Large intestine (tissue), 3 donors: ENCODE measurements at regions not wholly inside any gene's neighbourhood (a gene's known extent, or its start where the extent isn't known, plus 50 kb on each side); places are given as distances from the start of the nearest gene placed in this dataset.

ENCODE experiments used
- DNase-seq, 2 donors: peaks; one replicate each; pipeline versions ENCODE4 v3.0.0 to v3.0.0-alpha.2; 2013
- H3K27ac ChIP-seq: one replicate; pipeline ENCODE4 v1.5.1; 2013; ENCODE audit warnings: low read length
- H3K27me3 ChIP-seq: 2 replicates; pipeline ENCODE4 v1.6.1; 2013; ENCODE audit warnings: low read length; ENCODE audit not compliant: control insufficient read depth, insufficient read depth
- H3K36me3 ChIP-seq: 2 replicates; pipeline ENCODE4 v1.6.1; 2013; ENCODE audit warnings: low read length; ENCODE audit not compliant: control insufficient read depth, insufficient read depth
- H3K4me1 ChIP-seq: one replicate; pipeline ENCODE4 v1.6.1; 2013; ENCODE audit warnings: low read length; ENCODE audit not compliant: control insufficient read depth, insufficient read depth
- H3K4me3 ChIP-seq: one replicate; pipeline ENCODE4 v1.5.1; 2013; ENCODE audit warnings: low read length
- H3K9me3 ChIP-seq: one replicate; pipeline ENCODE4 v1.6.1; 2013; ENCODE audit warnings: mild to moderate bottlenecking, low read depth, low read length, moderate library complexity; ENCODE audit not compliant: control insufficient read depth
- WGBS: methylation state at CpG from one replicate; pipeline ENCODE4 v1.1.5; 2013; ENCODE audit warnings: low lambda C conversion rate; ENCODE audit not compliant: insufficient coverage; 5-methylcytosine and 5-hydroxymethylcytosine counted together

- no peak overlapping the region for H3K4me3 ChIP-seq
- DNase-seq: peak; percentile 38 to 65
- no peaks in the 10 kb centered on the region for H3K27me3 ChIP-seq
- peak overlapping the region; percentile 87 for H3K27ac ChIP-seq
- no peaks in the 10 kb centered on the region for H3K9me3 ChIP-seq
- peaks cover 36% of the 10 kb centered on the region for H3K4me1 ChIP-seq
- peaks cover 15% of the 10 kb centered on the region for H3K36me3 ChIP-seq
- 23% methylated on average over 3 of the region's 7 CpGs for WGBS
Observed at GRCh38 chr20:19935842-19936241, 81.3 kb upstream of the NAA20 start.

DNA sequence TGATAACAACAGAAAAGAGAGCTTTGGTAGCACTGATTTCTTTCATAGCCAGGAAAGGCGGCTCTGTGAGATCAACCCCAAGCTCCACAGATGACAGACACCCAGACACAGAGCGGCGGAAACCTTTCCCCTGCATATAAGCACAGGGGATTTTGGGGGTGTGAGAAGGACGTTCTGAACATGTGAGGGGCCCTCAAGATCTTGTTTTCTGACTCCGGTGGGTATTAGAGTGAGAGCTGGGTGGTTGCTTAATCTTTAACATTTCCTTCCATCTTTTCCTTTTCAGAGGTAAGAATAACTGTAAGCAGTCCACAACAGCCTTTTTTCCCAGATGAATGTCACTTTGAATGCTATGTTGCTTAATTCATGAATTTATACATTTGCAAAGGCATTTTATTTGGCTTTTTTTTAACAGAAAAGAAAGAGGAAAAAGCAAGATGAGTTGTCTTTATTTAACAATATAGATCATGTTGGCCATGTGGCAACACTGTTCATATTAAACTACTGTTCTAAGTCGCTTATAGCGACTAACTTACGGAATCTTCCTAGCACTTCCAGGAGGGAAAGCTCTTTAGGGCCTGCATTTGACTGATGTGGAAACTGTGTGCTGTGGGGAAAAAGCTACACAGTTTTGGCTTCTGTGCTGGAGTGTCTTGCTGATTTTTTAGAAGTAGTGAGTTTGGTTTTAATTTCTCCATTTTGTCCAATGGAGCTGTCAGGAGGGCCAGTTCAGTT lies 80.5 kb upstream of the NAA20 start:
- Histone ChIP-seq H3K27me3 (no peaks in the 10 kb centered on the region), H3K27ac (peak overlapping the region; percentile 87), H3K4me1 (peaks cover 36% of the 10 kb centered on the region), H3K4me3 (no peak overlapping the region), H3K36me3 (peaks cover 22% of the 10 kb centered on the region), H3K9me3 (no peaks in the 10 kb centered on the region)
- no peak for DNase-seq
- WGBS: no CpG with 5 or more reads among the region's 8 CpGs

- DNase-seq: no peak
- H3K4me3 ChIP-seq: no peak overlapping the region
- no peaks in the 10 kb centered on the region for H3K9me3 ChIP-seq
- WGBS: no CpG with 5 or more reads among the region's 11 CpGs
- peaks cover 35% of the 10 kb centered on the region for H3K4me1 ChIP-seq
- H3K27me3 ChIP-seq: no peaks in the 10 kb centered on the region
- peaks cover 22% of the 10 kb centered on the region for H3K36me3 ChIP-seq
- H3K27ac ChIP-seq: no peak overlapping the region
Observed at GRCh38 chr20:19937218-19937617, 79.9 kb upstream of the NAA20 start.

DNA sequence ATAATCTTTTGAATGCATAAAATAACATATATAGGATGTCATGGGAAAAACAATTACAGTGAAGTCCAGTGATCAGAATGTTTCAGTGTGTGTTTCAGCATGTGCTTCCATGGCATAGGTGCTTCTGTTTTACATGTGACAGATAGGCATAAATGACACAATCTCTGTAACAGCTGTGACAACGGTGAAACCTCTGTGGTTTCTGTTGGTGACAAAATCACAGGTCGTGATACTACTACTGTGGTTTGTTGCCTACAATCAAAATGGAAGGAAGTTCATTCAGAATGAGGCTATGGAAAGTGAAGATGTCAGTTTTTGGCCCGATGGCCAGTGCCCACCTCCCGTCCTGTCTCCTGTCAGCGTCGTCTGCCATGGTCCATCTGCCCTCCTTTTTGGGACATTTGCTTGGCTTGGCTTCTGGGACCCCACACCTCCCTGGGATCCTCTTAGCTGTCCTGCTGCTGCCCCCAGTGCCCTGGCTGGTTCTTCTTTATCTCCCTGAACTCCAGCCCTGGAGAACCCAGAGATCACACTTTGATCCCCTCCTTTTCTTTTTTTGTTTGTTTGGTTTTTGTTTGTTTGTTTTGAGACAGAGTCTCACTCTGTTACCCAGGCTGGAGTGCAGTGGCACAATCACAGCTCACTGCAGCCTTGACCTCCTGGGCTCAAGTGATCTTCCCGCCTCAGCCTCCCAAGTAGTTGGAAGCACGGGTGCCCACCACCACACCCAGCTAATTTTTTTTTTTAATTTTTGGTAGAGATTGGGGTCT lies 79.3 kb upstream of the NAA20 start:
- Histone ChIP-seq H3K9me3 (no peaks in the 10 kb centered on the region), H3K4me3 (no peak overlapping the region), H3K27me3 (no peaks in the 10 kb centered on the region), H3K27ac (no peak overlapping the region), H3K36me3 (peaks cover 22% of the 10 kb centered on the region), H3K4me1 (peaks cover 30% of the 10 kb centered on the region)
- 89% methylated on average over 4 of the region's 8 CpGs for whole genome bisulfite sequencing
- DNase-seq: peak in 1 of 2 donors; percentile 32

DNA sequence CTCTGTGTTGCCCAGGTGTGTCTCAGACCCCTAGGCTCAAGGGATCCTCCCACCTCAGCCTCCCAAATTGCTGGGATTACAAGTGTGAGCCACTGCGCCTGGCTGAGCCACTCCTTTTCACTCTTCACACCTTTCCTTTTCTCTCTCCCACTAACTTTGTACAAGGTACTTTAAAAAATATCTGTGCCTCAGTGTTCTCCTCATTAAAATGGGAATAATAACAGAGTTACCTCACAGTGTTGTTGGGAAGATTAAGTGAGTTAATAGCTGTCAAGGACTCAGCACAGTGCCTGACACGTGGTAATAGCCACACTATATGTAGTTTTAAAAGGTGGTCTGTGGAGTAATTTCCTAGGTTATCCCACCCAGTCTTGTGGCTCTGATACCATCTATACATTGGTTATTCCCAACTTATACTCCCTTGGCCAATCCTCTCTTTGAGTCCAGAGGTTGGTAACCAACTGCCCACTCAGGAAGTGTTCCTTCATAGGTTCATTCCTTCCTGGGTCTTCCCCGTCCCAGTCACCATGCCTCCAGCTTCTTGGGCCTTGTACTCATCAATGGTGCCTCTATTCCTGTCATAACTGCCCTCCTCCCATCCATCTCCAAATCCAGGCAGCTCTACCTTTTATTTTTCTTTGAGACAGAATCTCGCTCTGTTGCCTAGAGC lies 78.6 kb upstream of the NAA20 start:
- H3K27ac ChIP-seq: no peak overlapping the region
- no peak for DNase-seq
- peaks cover 27% of the 10 kb centered on the region for H3K4me1 ChIP-seq
- WGBS: 100% methylated on average over 1 of the region's 4 CpGs
- H3K36me3 ChIP-seq: peaks cover 22% of the 10 kb centered on the region
- no peaks in the 10 kb centered on the region for H3K27me3 ChIP-seq
- no peak overlapping the region for H3K4me3 ChIP-seq
- H3K9me3 ChIP-seq: no peaks in the 10 kb centered on the region

- H3K4me1 ChIP-seq: peaks cover 12% of the 10 kb centered on the region
- H3K4me3 ChIP-seq: no peak overlapping the region
- peaks cover 22% of the 10 kb centered on the region for H3K36me3 ChIP-seq
- 100% methylated on average over 1 of the region's 4 CpGs for WGBS
- H3K9me3 ChIP-seq: no peaks in the 10 kb centered on the region
- DNase-seq: no peak
- no peaks in the 10 kb centered on the region for H3K27me3 ChIP-seq
- H3K27ac ChIP-seq: no peak overlapping the region
Observed at GRCh38 chr20:19940988-19941460, 76.1 kb upstream of the NAA20 start.

DNA sequence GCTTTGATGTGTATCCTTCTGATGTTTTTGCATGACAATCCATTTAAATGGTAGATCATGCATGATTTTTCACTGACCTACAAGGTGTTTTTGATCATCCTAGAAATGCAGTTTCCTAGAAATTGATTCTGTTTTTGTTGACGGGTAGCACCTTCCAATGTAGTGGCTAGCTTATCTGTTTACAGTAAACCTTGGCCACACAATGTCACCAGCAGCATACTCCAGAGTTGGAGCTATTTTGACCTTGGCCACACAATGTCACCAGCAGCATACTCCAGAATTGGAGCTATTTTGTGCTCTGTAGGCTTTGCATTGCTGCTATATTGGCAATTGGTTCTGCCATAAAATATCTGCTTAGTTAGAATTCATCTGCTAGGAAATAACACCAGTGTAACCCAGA lies 74.6 kb upstream of the NAA20 start:
- no CpG with 5 or more reads among the region's 1 CpG for WGBS
- H3K4me3 ChIP-seq: no peak overlapping the region

DNA sequence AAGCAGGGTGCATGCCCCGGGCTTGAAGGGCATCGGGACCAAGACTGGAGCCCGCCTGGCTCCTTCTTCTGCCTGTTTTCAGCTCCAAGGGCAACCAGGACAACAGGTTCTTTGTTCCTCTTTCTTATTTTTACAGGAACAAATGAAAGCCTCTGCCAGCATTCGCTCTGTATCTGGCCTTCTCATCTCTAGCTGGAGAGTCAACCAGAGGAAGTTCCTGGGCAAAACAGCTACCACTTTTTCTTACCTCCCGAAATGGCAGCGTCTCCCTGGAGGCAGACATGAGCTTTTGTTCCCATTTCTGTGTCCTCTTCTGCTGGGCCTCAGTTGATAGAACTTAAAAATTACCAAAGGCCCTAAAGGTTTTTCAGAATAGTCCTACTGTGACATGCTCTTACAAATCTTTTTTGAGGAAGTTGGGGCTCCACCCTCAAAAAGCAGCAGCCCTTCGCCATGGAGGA lies 74.1 kb upstream of the NAA20 start:
- DNase-seq: no peak
- peaks cover 22% of the 10 kb centered on the region for H3K36me3 ChIP-seq
- H3K27me3 ChIP-seq: no peaks in the 10 kb centered on the region
- WGBS: 89% methylated on average over 3 of the region's 7 CpGs
- no peak overlapping the region for H3K27ac ChIP-seq
- peaks cover 9% of the 10 kb centered on the region for H3K4me1 ChIP-seq
- H3K9me3 ChIP-seq: no peaks in the 10 kb centered on the region
- no peak overlapping the region for H3K4me3 ChIP-seq

More for the DNA sequence above, 74.6 kb upstream of the NAA20 start:
- Histone ChIP-seq H3K9me3 (no peaks in the 10 kb centered on the region), H3K36me3 (peaks cover 22% of the 10 kb centered on the region), H3K4me1 (peaks cover 9% of the 10 kb centered on the region), H3K27me3 (no peaks in the 10 kb centered on the region), H3K27ac (no peak overlapping the region)
- DNase-seq: no peak

DNA sequence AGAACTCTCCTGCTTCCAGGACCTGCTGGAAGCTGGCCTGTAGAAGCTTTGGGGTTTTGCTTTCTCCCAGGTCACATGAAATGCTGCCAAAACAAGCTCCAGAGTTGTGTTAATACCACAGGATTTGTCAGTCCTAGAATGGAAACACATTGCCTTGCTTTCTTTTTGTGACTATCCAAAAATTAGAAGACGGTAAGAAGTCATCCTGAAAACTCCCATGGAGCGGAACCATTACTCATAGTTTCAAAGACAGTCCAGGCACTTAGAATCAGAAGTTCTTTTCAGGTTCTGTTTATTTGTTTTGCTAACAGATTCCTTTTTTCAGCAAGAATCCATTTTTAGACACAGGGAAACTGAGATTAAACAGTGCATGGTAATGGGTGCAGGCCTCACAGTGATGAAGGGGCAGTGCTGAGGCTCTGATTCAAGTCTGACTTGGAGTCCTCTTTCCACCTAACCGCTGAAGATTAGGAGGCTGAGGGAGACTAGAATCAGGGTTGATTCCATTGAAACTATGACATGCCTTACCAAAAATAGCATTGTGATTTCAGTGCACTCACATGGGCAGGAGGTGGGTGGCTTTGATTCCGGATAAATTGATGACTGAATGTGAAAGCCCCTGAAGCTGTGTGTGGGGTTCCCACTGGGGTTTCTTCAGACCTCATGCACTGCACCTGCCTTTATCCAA lies 72.2 kb upstream of the NAA20 start:
- H3K4me3 ChIP-seq: no peak overlapping the region
- DNase-seq: no peak
- peak overlapping the region; percentile 44 for H3K27ac ChIP-seq
- H3K36me3 ChIP-seq: peaks cover 19% of the 10 kb centered on the region
- H3K4me1 ChIP-seq: peaks cover 9% of the 10 kb centered on the region
- H3K9me3 ChIP-seq: no peaks in the 10 kb centered on the region
- 100% methylated on average over 1 of the region's 4 CpGs for WGBS
- H3K27me3 ChIP-seq: no peaks in the 10 kb centered on the region
